Heart left ventricle (tissue), 16 donors: ENCODE measurements at regions not wholly inside any gene's neighbourhood (a gene's known extent, or its start where the extent isn't known, plus 50 kb on each side); places are given as distances from the start of the nearest gene placed in this dataset.

Experiments
- ATAC-seq, 4 donors: fragments of 200-7000 bp; cut with Tn5 transposase; one replicate each; pipeline ENCODE4 v1.9.1; 2020 to 2022; ENCODE audit warnings: moderate library complexity in 4 of 4, mild to moderate bottlenecking in 3 of 4, moderate number of reproducible peaks in 1 of 4
- DNase-seq, 5 donors: peaks; one replicate each; pipeline ENCODE4 v3.0.0-alpha.2; 2020
- H3K27ac ChIP-seq, 12 donors: fragments of 200-600 bp; sonication (generic) in 4 of 12; one replicate each; pipeline versions ENCODE4 v1.5.0 to v1.8.0; 2016 to 2022; ENCODE audit warnings: mild to moderate bottlenecking in 2 of 12
- H3K27me3 ChIP-seq, 9 donors: fragments of 200-600 bp; sonication (generic) in 2 of 9; one replicate each; pipeline versions ENCODE4 v1.5.1 to v1.8.0; 2016 to 2022; ENCODE audit warnings: mild to moderate bottlenecking in 3 of 9
- H3K36me3 ChIP-seq, 9 donors: fragments of 200-600 bp; sonication (generic) in 2 of 9; one replicate each; pipeline versions ENCODE4 v1.5.0 to v1.8.0; 2018 to 2022; ENCODE audit warnings: mild to moderate bottlenecking in 2 of 9
- H3K4me1 ChIP-seq, 12 donors: fragments of 200-600 bp; sonication (generic) in 4 of 12; one replicate each; pipeline versions ENCODE4 v1.5.0 to v1.8.0; 2016 to 2022; ENCODE audit warnings: mild to moderate bottlenecking in 3 of 12
- H3K4me3 ChIP-seq, 12 donors: fragments of 200-600 bp; sonication (generic) in 4 of 12; one replicate each; pipeline versions ENCODE4 v1.5.0 to v1.8.0; 2017 to 2022; ENCODE audit warnings: mild to moderate bottlenecking in 9 of 12, moderate library complexity in 4 of 12
- H3K9me3 ChIP-seq, 12 donors: fragments of 200-600 bp; sonication (generic) in 4 of 12; one replicate each; pipeline versions ENCODE4 v1.5.0 to v1.8.0; 2016 to 2022; ENCODE audit warnings: mild to moderate bottlenecking in 1 of 12
- POLR2A ChIP-seq, 2 donors: fragments of 450-650 bp; IDR thresholded peaks; one replicate each; pipeline ENCODE4 v1.6.1; 2017; ENCODE audit warnings: antibody characterized with exemption in 2 of 2, mild to moderate bottlenecking in 2 of 2, moderate library complexity in 2 of 2
- WGBS, 4 donors: extraction: QIAGEN DNeasy Blood & Tissue Kit in 2 of 4; methylation state at CpG; one replicate each; pipeline versions ENCODE4 v1.1.5 to v1.1.7; 2013 to 2018; 5-methylcytosine and 5-hydroxymethylcytosine counted together
- intact Hi-C, 10 donors: fragments of 100-400 bp; cut with DNase I; formaldehyde crosslinking; loops; one replicate each; pipeline versions ENCODE4 v1.11.1 to v1.14.2; 2022
- TF ChIP-seq, protein P1 (sequence below), 12 donors: fragments of 200-600 bp; sonication (generic) in 4 of 12; IDR thresholded peaks; one replicate each; pipeline versions ENCODE4 v1.5.0 to v1.8.0; 2018 to 2022; ENCODE audit warnings: antibody characterized with exemption in 12 of 12, mild to moderate bottlenecking in 5 of 12
- donor health status: ischemic (EF 13 %, LVEDD 7.1; RV severe dilation, severe dysfunction).
- donor health status: healthy with polysubstance abuse.
- donor health status: DM: no; HTN: yes; CAD: no.
- donor health status: DM: no; HTN: no; CAD: no.
- donor health status: ischemic (EF 25% LVEDD 6.9; RV normal size, moderate dysfunction).
- donor health status: ischemic (EF 25% LVEDD 5.7; RV mildly dilated, moderate dysfunction).
- donor health status: healthy.
- donor health status: DM: yes; HTN: yes; CAD: no.
- donor health status: ischemic (EF 35%, LVEDD 5.7; RV mildly dilated, moderate dysfunction).
- donor health status: nonischemic (EF 11% LVEDD 7.7; RV severe dilation, severe dysfunction).
- donor health status: DM: yes; HTN: yes; CAD: no.
- donor health status: PGD.
- donor health status: ischemic (EF 29% LVEDD 5.4; RV normal size, mild dysfunction).
- donor health status: nonischemic (EF 23%, LVEDD 6.1; RV moderate dilation, normal function).

DNA sequence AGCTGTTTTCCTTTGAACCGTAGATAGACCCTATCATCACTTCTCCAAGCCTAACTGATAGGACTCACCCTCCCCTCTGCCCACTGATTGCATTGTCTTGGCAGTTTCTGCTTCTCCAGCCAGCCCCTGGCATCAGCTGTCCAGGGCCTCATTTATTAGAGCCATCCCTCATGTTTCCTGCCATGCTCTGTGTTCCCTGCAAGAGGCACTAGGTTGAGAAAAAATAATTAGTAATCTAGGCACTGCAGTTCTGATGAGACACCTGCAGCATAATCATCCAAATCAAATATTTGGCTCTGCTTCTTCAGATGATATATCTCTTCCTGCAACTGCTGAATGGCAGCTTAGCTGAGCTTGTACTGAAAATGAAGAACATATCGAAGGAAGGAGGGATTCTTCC is 303.0 kb upstream of the TLE4 start:
- no peaks in the 10 kb centered on the region for H3K9me3 ChIP-seq
- no peaks in the 10 kb centered on the region for H3K36me3 ChIP-seq
- DNase-seq (no peak), ATAC-seq (no peak)
- H3K27me3 ChIP-seq, result no peaks in the 10 kb centered on the region
- intact Hi-C loops, result no loop called here
- TF ChIP-seq POLR2A (IDR thresholded peaks at IDR 0.05), result no peak
- TF ChIP-seq, protein P1, sequence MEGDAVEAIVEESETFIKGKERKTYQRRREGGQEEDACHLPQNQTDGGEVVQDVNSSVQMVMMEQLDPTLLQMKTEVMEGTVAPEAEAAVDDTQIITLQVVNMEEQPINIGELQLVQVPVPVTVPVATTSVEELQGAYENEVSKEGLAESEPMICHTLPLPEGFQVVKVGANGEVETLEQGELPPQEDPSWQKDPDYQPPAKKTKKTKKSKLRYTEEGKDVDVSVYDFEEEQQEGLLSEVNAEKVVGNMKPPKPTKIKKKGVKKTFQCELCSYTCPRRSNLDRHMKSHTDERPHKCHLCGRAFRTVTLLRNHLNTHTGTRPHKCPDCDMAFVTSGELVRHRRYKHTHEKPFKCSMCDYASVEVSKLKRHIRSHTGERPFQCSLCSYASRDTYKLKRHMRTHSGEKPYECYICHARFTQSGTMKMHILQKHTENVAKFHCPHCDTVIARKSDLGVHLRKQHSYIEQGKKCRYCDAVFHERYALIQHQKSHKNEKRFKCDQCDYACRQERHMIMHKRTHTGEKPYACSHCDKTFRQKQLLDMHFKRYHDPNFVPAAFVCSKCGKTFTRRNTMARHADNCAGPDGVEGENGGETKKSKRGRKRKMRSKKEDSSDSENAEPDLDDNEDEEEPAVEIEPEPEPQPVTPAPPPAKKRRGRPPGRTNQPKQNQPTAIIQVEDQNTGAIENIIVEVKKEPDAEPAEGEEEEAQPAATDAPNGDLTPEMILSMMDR (IDR thresholded peaks at IDR 0.05), result no peak
- H3K4me1 ChIP-seq, result no peaks in the 10 kb centered on the region
- no peak overlapping the region for H3K27ac ChIP-seq
- no peak overlapping the region for H3K4me3 ChIP-seq
- WGBS, 4 donors, result 63 to 71% (median 68%) methylated on average over 2 of the region's 2 CpGs

DNA sequence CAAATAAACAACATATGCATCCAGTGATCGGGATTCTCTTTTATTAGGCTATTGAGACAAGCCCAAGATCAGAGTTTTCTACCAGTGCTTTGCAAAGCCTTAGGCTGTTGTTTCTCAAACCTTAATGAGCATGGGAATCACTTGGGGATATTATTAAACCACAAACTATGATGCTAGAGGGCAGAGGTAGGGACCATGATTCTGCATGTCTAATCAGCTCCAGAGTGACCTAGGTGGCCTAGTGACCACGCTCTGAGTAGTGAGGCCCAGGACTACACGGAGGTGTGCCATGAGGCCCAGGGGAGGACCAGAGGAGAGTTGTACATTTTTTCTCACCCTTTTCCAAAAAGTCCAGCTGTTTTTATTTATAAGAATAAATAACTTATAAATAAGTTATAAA is 298.5 kb upstream of the TLE4 start:
- intact Hi-C loops, result no loop called here
- Histone ChIP-seq H3K27me3 (peaks cover 0 to 4% (median 0%) of the 10 kb centered on the region in 9 donors), H3K9me3 (no peaks in the 10 kb centered on the region), H3K27ac (no peak overlapping the region), H3K4me3 (no peak overlapping the region), H3K36me3 (no peaks in the 10 kb centered on the region), H3K4me1 (no peaks in the 10 kb centered on the region)
- TF ChIP-seq, protein P1 (IDR thresholded peaks at IDR 0.05), result no peak
- no peak for TF ChIP-seq POLR2A (IDR thresholded peaks at IDR 0.05)
- no peak for DNase-seq
- WGBS, 4 donors, result 85 to 94% (median 90%) methylated on average over 3 of the region's 3 CpGs
- ATAC-seq, result no peak

DNA sequence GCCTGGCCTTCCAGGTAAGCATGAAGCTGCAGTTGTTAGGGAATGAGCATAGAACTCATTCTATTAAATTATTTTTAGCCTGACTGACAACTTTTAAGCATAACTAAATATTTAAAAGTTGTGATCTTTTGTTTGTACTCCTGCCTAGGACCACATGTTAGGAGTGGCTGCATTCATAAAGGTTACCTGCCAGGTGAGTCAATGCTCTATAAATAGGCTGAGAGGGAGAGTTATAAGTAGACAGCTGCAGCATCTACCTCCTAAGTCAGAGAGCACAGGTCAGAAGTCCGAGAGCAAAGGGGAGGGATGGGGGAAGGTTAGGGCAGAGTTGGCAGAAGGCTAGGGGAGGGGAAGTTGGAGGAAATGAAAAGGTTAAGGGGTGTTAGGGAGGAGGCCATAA is 292.4 kb upstream of the TLE4 start:
- Histone ChIP-seq H3K27ac (no peak overlapping the region), H3K4me3 (no peak overlapping the region), H3K9me3 (no peaks in the 10 kb centered on the region), H3K4me1 (no peaks in the 10 kb centered on the region), H3K27me3 (peaks cover 0 to 4% (median 0%) of the 10 kb centered on the region in 9 donors), H3K36me3 (no peaks in the 10 kb centered on the region)
- ATAC-seq (no peak), DNase-seq (no peak)
- TF ChIP-seq POLR2A (IDR thresholded peaks at IDR 0.05), result no peak
- TF ChIP-seq, protein P1 (IDR thresholded peaks at IDR 0.05), result no peak
- intact Hi-C loops, result no loop called here
- WGBS, 4 donors, result 69 to 87% (median 78%) methylated on average over 1 of the region's 1 CpG

DNA sequence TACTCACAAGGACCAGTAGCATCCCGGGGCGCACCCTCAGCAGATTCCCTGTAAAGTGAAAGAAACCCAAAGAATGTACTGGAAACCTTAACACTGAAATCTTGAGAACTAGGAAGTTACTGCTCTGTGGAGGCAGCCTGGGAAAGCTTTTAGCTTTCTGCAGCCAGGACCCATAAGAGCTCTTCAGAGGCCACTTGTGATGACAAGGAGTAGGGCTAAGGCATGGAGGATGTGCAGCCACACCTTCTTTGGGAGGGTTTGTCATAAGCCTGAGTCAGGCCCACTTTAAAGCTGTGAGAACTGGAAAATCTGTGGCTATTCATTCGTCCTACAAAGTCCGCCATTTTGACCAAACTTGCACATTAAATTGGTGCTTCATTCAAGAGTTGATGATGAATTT is 291.1 kb upstream of the TLE4 start:
- Histone ChIP-seq H3K4me1 (no peaks in the 10 kb centered on the region), H3K27me3 (no peaks in the 10 kb centered on the region), H3K4me3 (no peak overlapping the region), H3K27ac (no peak overlapping the region), H3K36me3 (no peaks in the 10 kb centered on the region), H3K9me3 (no peaks in the 10 kb centered on the region)
- TF ChIP-seq POLR2A (IDR thresholded peaks at IDR 0.05), result no peak
- TF ChIP-seq, protein P1 (IDR thresholded peaks at IDR 0.05), result no peak
- DNase-seq (no peak), ATAC-seq (no peak)
- intact Hi-C loops, result no loop called here
- 86 to 92% (median 90%) methylated on average over 4 of the region's 4 CpGs for WGBS, 4 donors
